HG03457 (cell line): ENCODE measurements at regions not wholly inside any gene's neighbourhood (a gene's known extent, or its start where the extent isn't known, plus 50 kb on each side); places are given as distances from the start of the nearest gene placed in this dataset.
"Not testable (repeated sequence)": the region's sequence is repeated elsewhere in the genome, so short reads cannot be mapped to it uniquely, and the experiment has no call there.

Source experiments
- ATAC-seq: cut with Tn5 transposase; IDR thresholded peaks from one replicate; pipeline ENCODE4 v1.9.1; 2021; ENCODE audit warnings: moderate number of reproducible peaks; ENCODE audit not compliant: unreplicated experiment

- ATAC-seq, result not testable (repeated sequence)
Observed at GRCh38 chr9:42239445-42240260, 56.2 kb downstream of the SPATA31A6 start.

GRCh38 chr9:42240261-42240579 lies 56.8 kb downstream of the SPATA31A6 start:
- ATAC-seq, result not testable (repeated sequence)

- ATAC-seq, result not testable (repeated sequence)
Observed at GRCh38 chr9:42243211-42243610, 59.8 kb downstream of the SPATA31A6 start.

GRCh38 chr9:42243822-42244221 lies 60.4 kb downstream of the SPATA31A6 start:
- not testable (repeated sequence) for ATAC-seq

- ATAC-seq, result not testable (repeated sequence)
Observed at GRCh38 chr9:42268729-42269128, 85.3 kb downstream of the SPATA31A6 start.

GRCh38 chr9:42269171-42269570 lies 85.7 kb downstream of the SPATA31A6 start:
- ATAC-seq, result not testable (repeated sequence)

GRCh38 chr9:42273191-42273590 lies 89.7 kb downstream of the SPATA31A6 start:
- not testable (repeated sequence) for ATAC-seq

GRCh38 chr9:42275141-42275540 lies 91.7 kb downstream of the SPATA31A6 start:
- no peak for ATAC-seq

GRCh38 chr9:42282531-42283178 lies 99.2 kb downstream of the SPATA31A6 start:
- ATAC-seq, result not testable (repeated sequence)

- ATAC-seq, result not testable (repeated sequence)
Observed at GRCh38 chr9:42283179-42283543, 99.7 kb downstream of the SPATA31A6 start.

- not testable (repeated sequence) for ATAC-seq
Observed at GRCh38 chr9:42286145-42286845, 102.8 kb downstream of the SPATA31A6 start.

- not testable (repeated sequence) for ATAC-seq
Observed at GRCh38 chr9:42288002-42288864, 104.8 kb downstream of the SPATA31A6 start.

- not testable (repeated sequence) for ATAC-seq
Observed at GRCh38 chr9:42288865-42289229, 105.4 kb downstream of the SPATA31A6 start.

- not testable (repeated sequence) for ATAC-seq
Observed at GRCh38 chr9:42300124-42300523, 116.7 kb downstream of the SPATA31A6 start.

- ATAC-seq, result not testable (repeated sequence)
Observed at GRCh38 chr9:42306625-42307024, 123.2 kb downstream of the SPATA31A6 start.

GRCh38 chr9:42307449-42307848 lies 124.0 kb downstream of the SPATA31A6 start:
- ATAC-seq, result not testable (repeated sequence)

GRCh38 chr9:42310972-42311371 lies 127.5 kb downstream of the SPATA31A6 start:
- not testable (repeated sequence) for ATAC-seq

- not testable (repeated sequence) for ATAC-seq
Observed at GRCh38 chr9:42316026-42316425, 132.6 kb downstream of the SPATA31A6 start.

GRCh38 chr9:42317677-42318076 lies 134.2 kb downstream of the SPATA31A6 start:
- ATAC-seq, result not testable (repeated sequence)

- ATAC-seq, result not testable (repeated sequence)
Observed at GRCh38 chr9:42323084-42323809, 139.8 kb downstream of the SPATA31A6 start.
